ENCODE measurements at regions not wholly inside any gene's neighbourhood (a gene's known extent, or its start where the extent isn't known, plus 50 kb on each side); places are given as distances from the start of the nearest gene placed in this dataset.
"Not testable (repeated sequence)": the region's sequence is repeated elsewhere in the genome, so short reads cannot be mapped to it uniquely, and the experiment has no call there.

GRCh38 chr9:65466911-65467734 lies 182.1 kb upstream of the FOXD4L5 start:
- not testable (repeated sequence) for DNase-seq; H3K4me1 ChIP-seq (ENCODE audit: control insufficient read depth, insufficient read depth, low read length, poor library complexity, severe bottlenecking); H3K4me3 ChIP-seq (ENCODE audit: insufficient read depth, low read depth, low read length, poor library complexity, severe bottlenecking); H3K27me3 ChIP-seq (replicated peaks; ENCODE audit: control insufficient read depth, insufficient read depth, low read length, poor library complexity, severe bottlenecking); H3K9me3 ChIP-seq (ENCODE audit: control insufficient read depth, low read length); H3K36me3 ChIP-seq (ENCODE audit: control insufficient read depth, insufficient read depth, low read length); H3K27ac ChIP-seq (ENCODE audit: insufficient read depth, low read length, poor library complexity, severe bottlenecking)

GRCh38 chr9:65465246-65465895 lies 180.4 kb upstream of the FOXD4L5 start:
- H3K9me3 ChIP-seq (ENCODE audit: control insufficient read depth, low read length); H3K4me1 ChIP-seq (ENCODE audit: control insufficient read depth, insufficient read depth, low read length, poor library complexity, severe bottlenecking); H3K4me3 ChIP-seq (ENCODE audit: insufficient read depth, low read depth, low read length, poor library complexity, severe bottlenecking); H3K36me3 ChIP-seq (ENCODE audit: control insufficient read depth, insufficient read depth, low read length); H3K27ac ChIP-seq (ENCODE audit: insufficient read depth, low read length, poor library complexity, severe bottlenecking); H3K27me3 ChIP-seq (replicated peaks; ENCODE audit: control insufficient read depth, insufficient read depth, low read length, poor library complexity, severe bottlenecking); DNase-seq: not testable (repeated sequence)

GRCh38 chr9:65462476-65462875 lies 177.5 kb upstream of the FOXD4L5 start:
- H3K9me3 ChIP-seq (ENCODE audit: control insufficient read depth, low read length); H3K27ac ChIP-seq (ENCODE audit: insufficient read depth, low read length, poor library complexity, severe bottlenecking): not testable (repeated sequence)

GRCh38 chr9:65459756-65460320 lies 174.8 kb upstream of the FOXD4L5 start:
- Histone ChIP-seq H3K9me3 (ENCODE audit: control insufficient read depth, low read length) (no peaks in the 10 kb centered on the region), H3K36me3 (ENCODE audit: control insufficient read depth, insufficient read depth, low read length) (no peaks in the 10 kb centered on the region), H3K27ac (ENCODE audit: insufficient read depth, low read length, poor library complexity, severe bottlenecking) (no peak overlapping the region), H3K4me1 (ENCODE audit: control insufficient read depth, insufficient read depth, low read length, poor library complexity, severe bottlenecking) (no peaks in the 10 kb centered on the region), H3K27me3 (replicated peaks; ENCODE audit: control insufficient read depth, insufficient read depth, low read length, poor library complexity, severe bottlenecking) (no peaks in the 10 kb centered on the region), H3K4me3 (ENCODE audit: insufficient read depth, low read depth, low read length, poor library complexity, severe bottlenecking) (no peak overlapping the region)
- no peak for DNase-seq

More at GRCh38 chr9:65462476-65462875, 177.5 kb upstream of the FOXD4L5 start:
- H3K4me3 ChIP-seq (ENCODE audit: insufficient read depth, low read depth, low read length, poor library complexity, severe bottlenecking); H3K36me3 ChIP-seq (ENCODE audit: control insufficient read depth, insufficient read depth, low read length); H3K4me1 ChIP-seq (ENCODE audit: control insufficient read depth, insufficient read depth, low read length, poor library complexity, severe bottlenecking); H3K27me3 ChIP-seq (replicated peaks; ENCODE audit: control insufficient read depth, insufficient read depth, low read length, poor library complexity, severe bottlenecking); DNase-seq: not testable (repeated sequence)

GRCh38 chr9:65458992-65459391 lies 174.0 kb upstream of the FOXD4L5 start:
- Histone ChIP-seq H3K36me3 (ENCODE audit: control insufficient read depth, insufficient read depth, low read length) (no peaks in the 10 kb centered on the region), H3K27ac (ENCODE audit: insufficient read depth, low read length, poor library complexity, severe bottlenecking) (no peak overlapping the region), H3K27me3 (replicated peaks; ENCODE audit: control insufficient read depth, insufficient read depth, low read length, poor library complexity, severe bottlenecking) (no peaks in the 10 kb centered on the region), H3K4me3 (ENCODE audit: insufficient read depth, low read depth, low read length, poor library complexity, severe bottlenecking) (no peak overlapping the region), H3K9me3 (ENCODE audit: control insufficient read depth, low read length) (no peaks in the 10 kb centered on the region), H3K4me1 (ENCODE audit: control insufficient read depth, insufficient read depth, low read length, poor library complexity, severe bottlenecking) (no peaks in the 10 kb centered on the region)
- DNase-seq = no peak

- no peaks in the 10 kb centered on the region for H3K9me3 ChIP-seq (ENCODE audit: control insufficient read depth, low read length)
- H3K27me3 ChIP-seq (replicated peaks; ENCODE audit: control insufficient read depth, insufficient read depth, low read length, poor library complexity, severe bottlenecking) = no peaks in the 10 kb centered on the region
- H3K4me1 ChIP-seq (ENCODE audit: control insufficient read depth, insufficient read depth, low read length, poor library complexity, severe bottlenecking) = no peaks in the 10 kb centered on the region
- no peak overlapping the region for H3K4me3 ChIP-seq (ENCODE audit: insufficient read depth, low read depth, low read length, poor library complexity, severe bottlenecking)
- no peak for DNase-seq
- no peak overlapping the region for H3K27ac ChIP-seq (ENCODE audit: insufficient read depth, low read length, poor library complexity, severe bottlenecking)
- H3K36me3 ChIP-seq (ENCODE audit: control insufficient read depth, insufficient read depth, low read length) = no peaks in the 10 kb centered on the region
These were observed 173.5 kb upstream of the FOXD4L5 start for GRCh38 chr9:65458465-65458864.

GRCh38 chr9:65456991-65457390 lies 172.0 kb upstream of the FOXD4L5 start:
- H3K4me3 ChIP-seq (ENCODE audit: insufficient read depth, low read depth, low read length, poor library complexity, severe bottlenecking); H3K27me3 ChIP-seq (replicated peaks; ENCODE audit: control insufficient read depth, insufficient read depth, low read length, poor library complexity, severe bottlenecking); DNase-seq; H3K36me3 ChIP-seq (ENCODE audit: control insufficient read depth, insufficient read depth, low read length); H3K4me1 ChIP-seq (ENCODE audit: control insufficient read depth, insufficient read depth, low read length, poor library complexity, severe bottlenecking); H3K27ac ChIP-seq (ENCODE audit: insufficient read depth, low read length, poor library complexity, severe bottlenecking); H3K9me3 ChIP-seq (ENCODE audit: control insufficient read depth, low read length): not testable (repeated sequence)

- DNase-seq; H3K9me3 ChIP-seq (ENCODE audit: control insufficient read depth, low read length); H3K4me1 ChIP-seq (ENCODE audit: control insufficient read depth, insufficient read depth, low read length, poor library complexity, severe bottlenecking); H3K36me3 ChIP-seq (ENCODE audit: control insufficient read depth, insufficient read depth, low read length); H3K4me3 ChIP-seq (ENCODE audit: insufficient read depth, low read depth, low read length, poor library complexity, severe bottlenecking); H3K27ac ChIP-seq (ENCODE audit: insufficient read depth, low read length, poor library complexity, severe bottlenecking); H3K27me3 ChIP-seq (replicated peaks; ENCODE audit: control insufficient read depth, insufficient read depth, low read length, poor library complexity, severe bottlenecking): not testable (repeated sequence)
These were observed 171.0 kb upstream of the FOXD4L5 start for GRCh38 chr9:65455751-65456647.

GRCh38 chr9:65455136-65455535 lies 170.1 kb upstream of the FOXD4L5 start:
- H3K9me3 ChIP-seq (ENCODE audit: control insufficient read depth, low read length); DNase-seq; H3K36me3 ChIP-seq (ENCODE audit: control insufficient read depth, insufficient read depth, low read length); H3K4me1 ChIP-seq (ENCODE audit: control insufficient read depth, insufficient read depth, low read length, poor library complexity, severe bottlenecking); H3K27me3 ChIP-seq (replicated peaks; ENCODE audit: control insufficient read depth, insufficient read depth, low read length, poor library complexity, severe bottlenecking); H3K4me3 ChIP-seq (ENCODE audit: insufficient read depth, low read depth, low read length, poor library complexity, severe bottlenecking); H3K27ac ChIP-seq (ENCODE audit: insufficient read depth, low read length, poor library complexity, severe bottlenecking): not testable (repeated sequence)

Data from effector memory CD4-positive, alpha-beta T cell (primary cell).